GM19438 (cell line): ENCODE measurements at regions not wholly inside any gene's neighbourhood (a gene's known extent, or its start where the extent isn't known, plus 50 kb on each side); places are given as distances from the start of the nearest gene placed in this dataset.
"Not testable (repeated sequence)": the region's sequence is repeated elsewhere in the genome, so short reads cannot be mapped to it uniquely, and the experiment has no call there.

Source experiments
- ATAC-seq: cut with Tn5 transposase; IDR thresholded peaks from one replicate; pipeline ENCODE4 v1.9.1; 2021; ENCODE audit warnings: low read depth; ENCODE audit not compliant: unreplicated experiment

DNA sequence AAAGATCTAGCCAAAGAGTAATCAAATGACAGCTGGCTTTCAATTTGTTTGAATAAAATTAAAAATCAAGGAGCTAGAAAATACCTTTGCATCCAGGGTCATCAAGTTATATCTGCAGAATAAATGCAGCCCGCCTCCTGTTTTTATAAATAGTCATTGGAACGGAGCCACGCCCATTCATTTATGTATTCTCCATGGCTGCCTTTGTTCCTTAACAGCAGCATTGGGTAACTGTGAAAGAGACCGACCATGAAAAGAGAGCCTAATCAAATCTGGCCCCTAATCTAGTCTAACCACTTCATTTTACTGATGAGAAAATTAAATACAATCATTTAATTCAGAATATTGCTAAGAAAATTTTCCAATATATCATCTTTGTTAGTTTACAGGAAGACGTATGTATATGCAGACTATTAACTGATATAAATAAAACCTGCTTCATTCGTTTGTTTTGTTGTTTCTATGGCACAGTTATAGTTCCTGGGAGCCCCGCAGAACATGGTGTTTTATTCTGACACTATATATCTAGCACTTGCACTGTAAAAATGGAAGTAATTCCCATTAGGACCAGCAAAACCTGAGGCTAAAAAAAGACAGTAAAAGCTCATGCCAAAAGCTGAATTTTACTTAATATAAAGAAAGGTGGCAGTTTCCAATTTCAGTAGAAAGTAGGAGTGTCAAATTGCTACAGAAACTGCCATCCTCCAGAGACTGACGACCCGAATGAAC is 111.8 kb upstream of the PALMD start:
- no peak for ATAC-seq

DNA sequence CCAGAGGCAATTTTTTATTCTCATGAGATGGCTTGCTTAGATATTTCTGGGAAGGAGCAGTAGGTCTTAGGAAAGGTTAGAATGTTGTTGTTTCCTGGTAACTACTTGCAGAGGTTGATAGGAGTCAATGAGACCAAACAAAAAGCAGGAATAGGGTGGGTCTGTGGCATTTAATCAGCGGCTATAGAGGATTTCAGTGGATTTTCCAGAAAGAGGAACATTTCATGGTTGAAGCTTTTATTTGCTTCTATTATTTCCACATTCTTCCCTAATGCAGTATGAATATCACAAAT is 111.3 kb upstream of the PALMD start:
- no peak for ATAC-seq

DNA sequence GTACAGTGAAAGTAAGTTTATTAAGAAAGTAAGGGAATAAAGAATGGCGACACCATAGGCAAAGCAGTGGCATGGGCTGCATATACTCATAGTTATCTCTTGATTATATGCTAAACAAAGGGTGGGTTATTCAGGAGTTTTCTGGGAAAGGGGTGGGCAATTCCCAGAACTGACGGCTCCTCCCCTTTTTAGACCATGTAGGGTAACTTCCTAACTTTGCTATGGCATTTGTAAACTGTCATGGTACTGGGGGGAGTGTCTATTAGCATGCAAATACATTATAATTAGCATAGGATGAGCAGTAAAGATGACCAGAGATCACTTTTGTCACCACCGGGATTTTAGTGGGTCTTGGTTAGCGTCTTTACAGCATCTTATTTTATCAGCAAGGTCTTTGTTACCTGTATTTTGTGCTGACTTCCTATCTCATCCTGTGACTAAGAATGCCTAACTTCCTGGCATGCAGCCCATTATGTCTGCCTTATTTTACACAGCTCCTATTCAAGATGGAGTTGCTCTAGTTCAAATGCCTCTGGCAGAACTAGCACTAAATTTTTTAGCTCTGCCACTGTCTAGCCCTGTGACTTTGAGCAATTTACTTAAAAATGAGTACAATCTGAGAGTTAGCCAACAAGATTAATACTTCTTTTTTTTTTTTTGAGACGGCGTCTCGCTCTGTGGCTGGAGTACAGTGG is 110.3 kb upstream of the PALMD start:
- ATAC-seq: no peak

DNA sequence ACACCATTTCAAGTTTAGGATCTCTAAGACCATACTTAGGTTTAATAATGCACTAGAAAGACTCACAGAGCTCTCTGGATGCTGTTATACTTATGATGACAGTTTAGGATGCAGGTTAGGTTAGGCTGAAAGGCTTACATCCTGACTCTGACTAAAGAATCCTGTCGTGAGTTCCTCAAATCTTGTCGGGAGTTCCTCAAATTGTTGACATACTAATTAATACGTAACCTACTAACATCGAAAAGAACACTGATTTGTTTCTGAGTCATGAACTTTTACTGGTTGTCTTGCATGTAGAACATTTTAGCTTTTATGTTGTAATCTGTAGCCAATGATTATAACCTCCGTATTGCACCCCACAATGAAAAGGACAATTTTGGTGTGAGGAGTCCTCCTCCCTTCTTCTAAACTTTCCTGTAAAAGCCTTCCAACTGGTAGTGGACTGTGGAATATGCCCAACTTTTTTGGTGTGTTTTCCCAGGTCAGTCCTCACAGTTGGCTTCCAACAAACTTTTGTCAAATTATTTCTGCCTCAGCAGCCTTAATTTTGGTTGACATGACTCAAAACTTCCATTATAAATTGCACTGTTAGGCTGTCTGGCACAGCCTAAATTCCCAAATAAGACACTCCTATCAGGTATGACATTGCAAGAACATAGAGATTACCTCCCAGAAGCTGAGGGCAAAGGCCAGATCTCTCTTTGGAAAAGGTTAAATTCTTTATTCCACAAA is 107.9 kb upstream of the PALMD start:
- no peak for ATAC-seq

DNA sequence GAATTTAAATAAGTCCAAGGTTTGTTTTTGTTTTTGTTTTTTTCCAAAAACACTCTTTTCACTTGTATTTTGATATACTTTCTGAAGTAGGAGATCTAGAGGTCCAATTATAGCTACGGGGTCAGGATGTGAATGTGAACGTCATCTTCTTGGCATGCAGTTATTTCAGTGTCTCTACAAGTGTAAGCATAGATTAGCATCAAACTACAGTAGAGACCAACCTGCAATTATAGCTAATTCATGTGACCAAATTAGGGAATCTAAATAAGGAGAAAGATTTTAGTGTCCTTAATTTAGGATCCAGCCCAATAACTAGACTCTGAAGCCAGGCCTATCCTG is 107.3 kb upstream of the PALMD start:
- no peak for ATAC-seq

DNA sequence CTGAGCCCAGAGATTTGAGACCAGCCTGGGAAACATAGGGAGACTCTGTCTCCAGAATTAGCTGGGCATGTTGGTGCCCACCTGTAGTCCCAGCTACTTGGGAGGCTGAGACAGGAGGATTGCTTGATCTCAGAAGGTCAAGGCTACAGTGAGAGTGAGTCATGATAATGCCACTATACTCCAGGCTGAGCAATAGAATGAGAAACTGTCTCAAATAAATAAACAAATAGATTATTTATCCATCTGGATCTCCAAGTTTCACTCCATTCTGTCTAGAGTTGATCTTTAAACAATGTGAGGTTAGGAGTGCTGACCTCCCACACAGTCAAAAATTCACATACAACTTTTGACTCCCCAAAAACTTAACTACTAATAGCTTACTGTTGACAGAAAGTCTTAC is 106.8 kb upstream of the PALMD start:
- no peak for ATAC-seq

DNA sequence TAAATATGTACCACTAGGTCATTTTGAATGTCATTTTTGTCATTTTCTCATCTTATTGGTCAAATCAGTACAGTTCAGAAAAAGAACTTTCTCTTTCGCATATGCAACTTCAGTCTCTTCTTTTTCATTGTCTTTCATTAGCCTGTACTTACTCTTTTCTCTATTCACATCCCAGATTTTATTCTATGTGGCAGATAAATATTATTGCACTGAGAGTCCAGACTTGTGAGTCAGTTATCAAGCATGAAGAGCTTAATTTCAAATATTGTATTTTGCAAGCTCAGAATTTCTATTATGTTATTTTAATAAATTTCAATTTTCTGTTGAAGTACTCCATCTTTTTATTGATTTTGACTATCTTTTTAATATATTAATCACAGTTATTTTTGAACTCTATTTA is 105.2 kb upstream of the PALMD start:
- no peak for ATAC-seq

DNA sequence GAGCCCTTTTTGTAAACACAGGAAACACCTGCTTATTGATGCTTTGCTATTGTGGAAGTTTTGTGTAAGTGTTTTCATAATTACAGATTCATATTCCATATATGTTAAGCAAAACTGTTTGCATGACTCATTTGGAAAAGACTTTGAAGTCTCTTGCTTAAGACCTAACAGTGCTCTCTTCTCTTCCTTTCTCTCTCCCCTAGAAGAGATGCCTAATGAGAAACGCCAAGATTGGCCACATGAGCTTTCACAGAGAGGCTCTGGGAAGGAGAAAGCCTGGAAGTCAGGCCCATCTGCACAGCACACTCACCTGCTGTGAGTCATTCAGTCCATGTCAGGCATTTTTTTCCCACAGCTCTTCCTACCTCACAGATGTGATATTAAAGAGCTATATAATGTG is 101.6 kb upstream of the PALMD start:
- ATAC-seq: no peak

DNA sequence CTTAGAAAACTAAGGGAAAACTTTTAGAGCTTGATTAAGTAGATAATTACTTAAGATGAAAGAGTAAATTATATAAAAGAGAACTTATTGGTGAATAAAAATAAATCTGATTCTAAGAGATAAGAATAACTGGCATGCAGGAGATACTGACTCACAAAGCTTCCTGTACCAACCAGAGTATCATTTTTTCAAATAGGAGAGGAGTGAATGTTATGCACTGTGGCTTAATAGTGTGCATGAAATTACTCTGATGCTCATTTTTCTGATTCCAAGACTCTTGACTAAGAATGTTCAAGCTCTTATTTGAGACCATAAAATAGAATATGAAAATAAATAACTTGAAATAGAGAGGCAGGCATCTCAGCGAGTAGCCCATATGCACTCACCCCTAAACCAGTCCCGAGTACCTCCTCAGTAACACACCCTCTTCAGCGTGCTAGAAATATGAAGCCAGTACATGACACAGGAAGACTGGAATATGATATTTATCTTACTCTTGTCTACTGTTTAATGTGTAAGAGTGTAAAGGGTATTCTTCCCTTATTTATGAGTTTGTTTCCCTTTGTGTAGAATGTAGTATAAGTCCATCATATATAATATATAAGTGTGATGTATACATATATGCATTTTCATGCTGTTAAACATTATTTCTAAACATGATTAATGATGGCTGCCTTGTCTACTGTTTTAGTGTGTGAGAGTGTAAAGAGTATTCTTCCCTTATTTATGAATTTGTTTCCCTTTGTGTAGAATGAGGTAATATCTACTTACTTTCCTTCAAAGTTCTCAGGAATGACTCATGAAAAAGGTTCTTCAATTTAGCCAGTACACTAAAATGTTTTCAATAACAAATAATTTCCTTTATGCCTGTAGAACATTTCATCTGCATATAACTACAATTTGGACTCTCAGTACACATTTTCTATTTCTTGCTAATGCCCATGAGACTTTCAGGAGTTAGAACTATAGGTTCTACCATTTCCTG is 99.2 kb upstream of the PALMD start:
- ATAC-seq: no peak

DNA sequence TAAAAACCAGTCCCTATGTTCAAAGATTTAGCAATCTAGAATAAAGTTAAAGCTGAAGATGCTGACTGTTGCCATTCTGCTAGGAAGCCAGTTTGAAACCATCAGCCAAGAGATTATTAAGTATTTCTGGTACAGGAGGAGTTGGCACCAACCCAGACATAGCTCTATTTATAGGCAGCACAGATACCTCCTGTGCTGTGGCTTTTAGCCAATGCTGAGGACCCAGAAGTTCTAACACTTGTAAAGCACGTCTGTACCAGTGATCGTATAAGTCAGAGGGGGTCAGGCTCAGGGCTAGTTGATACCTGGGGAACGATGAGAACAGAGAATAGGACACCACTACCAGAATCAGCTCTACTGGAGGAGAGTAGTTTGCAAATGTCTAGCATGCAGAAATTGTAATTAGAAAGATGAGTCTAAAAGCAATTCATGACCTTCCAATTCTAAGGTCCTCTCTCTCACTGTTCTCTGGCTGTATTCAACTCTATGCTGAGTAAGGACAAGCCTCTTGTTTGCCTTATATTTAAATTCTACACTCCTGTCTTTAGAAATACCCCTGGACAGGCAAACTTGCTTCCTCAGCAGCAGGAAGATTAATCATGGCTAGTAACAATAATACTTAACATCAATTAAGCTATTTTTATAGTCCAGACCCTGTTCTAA is 96.8 kb upstream of the PALMD start:
- ATAC-seq: no peak

DNA sequence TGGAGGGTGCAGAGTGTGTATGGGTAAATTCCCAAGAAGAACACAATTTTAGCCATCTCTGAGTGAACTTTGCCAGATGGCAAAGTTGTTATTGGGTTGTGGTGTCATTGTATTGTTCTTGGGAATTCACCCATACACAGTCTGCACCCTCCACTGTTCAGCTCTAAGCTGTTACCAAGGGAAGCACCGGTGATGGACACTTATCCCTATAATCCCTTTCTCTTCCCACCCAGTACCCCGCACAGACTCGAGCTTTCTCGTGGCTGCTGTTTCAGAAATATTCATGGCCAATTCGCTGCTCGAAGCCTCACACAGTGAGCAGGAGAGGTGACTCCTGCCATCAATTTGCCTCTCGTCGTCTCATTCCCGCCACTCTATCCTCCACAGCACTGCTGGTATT is 95.7 kb upstream of the PALMD start:
- no peak for ATAC-seq

DNA sequence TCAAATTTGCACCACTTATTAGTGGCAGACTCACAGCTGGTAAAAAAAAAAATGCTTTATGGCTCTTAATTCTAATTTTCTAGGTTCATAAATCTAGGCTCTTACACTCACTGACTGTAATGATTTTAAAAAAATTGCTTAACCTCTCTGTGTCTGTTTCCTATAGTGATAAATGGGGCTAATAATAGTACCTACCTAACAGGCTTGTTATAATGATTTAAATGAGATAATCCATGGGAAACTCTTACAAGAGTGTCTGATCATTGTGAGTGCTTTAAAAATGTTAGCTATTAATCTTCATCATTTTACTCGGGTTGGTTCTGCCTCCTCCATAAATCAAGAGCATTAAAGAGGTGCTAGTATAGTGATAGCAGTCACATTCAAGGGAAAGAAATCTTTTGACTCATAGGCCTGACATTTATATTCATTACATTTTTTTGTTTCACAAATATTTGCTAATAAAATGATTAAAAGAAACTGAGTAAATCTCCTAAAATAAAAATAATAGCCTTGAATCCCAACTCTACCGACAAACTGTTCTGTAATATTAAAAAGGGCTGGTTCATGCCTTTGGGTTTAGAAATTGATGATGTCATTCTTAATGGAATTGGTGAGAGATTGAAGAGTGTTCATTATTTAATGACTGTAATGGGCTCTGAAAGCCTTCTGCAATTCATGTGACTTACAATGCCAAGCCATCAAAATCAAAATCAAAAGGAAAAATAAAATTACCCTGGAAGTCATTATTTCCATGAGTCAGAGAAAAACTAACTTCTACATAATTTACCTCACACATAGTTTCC is 93.9 kb upstream of the PALMD start:
- ATAC-seq: no peak

DNA sequence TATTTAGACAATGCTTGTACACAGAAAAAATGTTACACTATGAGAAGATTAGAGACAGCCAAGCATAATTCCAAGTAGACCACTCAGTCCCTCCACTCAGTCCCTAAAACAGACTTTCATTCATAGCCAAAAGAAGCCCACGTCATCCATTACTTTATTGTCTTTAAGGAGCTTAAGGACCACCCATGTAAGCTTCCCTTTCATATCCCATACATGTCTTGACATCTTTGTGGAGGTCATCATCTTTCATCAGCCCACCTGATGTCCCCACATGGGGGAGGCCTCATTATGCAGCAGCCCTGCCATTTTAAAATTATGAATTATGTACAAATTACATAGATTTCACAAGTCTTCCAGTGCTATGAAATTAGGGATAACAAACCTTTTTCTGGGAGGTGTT is 92.6 kb upstream of the PALMD start:
- no peak for ATAC-seq

DNA sequence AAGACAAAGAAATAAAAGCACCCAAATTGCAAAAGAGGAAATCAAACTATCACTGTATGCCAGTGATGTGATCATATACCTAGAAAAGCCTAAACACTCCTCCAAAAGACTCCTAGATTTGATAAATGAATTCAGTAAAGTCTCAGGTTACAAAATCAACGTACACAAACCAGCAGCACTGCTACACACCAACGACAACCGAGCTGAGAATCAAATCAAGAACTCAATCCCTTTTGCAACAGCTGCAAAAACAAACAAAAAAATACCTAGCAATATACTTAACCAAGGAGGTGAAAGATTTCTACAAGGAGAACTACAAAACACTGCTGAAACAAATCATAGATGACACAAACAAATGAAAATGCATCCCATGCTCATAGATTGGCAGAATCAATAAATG is 92.1 kb upstream of the PALMD start:
- not testable (repeated sequence) for ATAC-seq

DNA sequence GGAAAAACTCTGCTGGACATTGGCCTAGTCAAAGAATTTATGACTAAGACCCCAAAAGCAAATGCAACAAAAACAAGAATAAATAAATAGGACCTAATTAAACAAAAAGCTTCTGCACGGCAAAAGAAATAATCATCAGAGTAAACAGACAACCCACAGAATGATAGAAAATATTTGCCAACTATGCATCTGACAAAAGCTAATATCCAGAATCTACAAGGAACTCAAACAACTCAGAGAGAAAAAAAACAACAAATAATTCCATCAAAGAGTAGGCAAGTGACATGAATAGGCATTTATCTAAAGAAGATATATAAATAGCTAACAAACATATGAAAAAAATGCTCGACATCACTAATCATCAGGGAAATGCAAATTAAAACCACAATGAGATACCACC is 91.2 kb upstream of the PALMD start:
- ATAC-seq: no peak

DNA sequence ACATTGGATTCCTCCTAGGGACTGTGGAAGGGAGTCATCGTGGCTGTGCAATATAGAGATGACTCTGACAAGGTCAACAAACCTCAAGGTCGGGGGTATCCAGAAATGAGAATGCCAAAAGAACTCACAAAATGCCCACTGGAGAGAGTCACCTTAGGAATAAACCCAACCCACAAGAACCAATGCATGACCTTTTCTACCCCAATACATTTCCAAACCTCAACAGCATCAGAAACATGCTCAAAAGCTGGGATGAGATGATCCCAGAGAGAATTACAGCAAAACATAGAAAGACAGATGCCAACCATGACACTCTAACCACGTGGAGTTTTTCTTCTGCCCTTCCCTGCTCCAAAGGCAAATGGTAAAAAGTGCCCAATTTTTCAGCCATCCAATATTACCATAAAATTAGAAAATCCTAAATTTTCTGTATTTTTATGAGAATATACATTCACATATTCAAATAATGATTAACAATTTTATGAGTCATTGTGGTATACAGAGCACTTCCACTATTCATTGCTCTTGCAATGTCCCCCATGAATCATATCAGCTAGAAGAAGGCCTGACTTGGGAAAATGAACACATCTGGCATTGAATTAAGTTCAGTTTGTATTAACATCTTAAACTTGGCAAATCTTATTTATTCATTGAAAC is 88.2 kb upstream of the PALMD start:
- ATAC-seq: no peak

DNA sequence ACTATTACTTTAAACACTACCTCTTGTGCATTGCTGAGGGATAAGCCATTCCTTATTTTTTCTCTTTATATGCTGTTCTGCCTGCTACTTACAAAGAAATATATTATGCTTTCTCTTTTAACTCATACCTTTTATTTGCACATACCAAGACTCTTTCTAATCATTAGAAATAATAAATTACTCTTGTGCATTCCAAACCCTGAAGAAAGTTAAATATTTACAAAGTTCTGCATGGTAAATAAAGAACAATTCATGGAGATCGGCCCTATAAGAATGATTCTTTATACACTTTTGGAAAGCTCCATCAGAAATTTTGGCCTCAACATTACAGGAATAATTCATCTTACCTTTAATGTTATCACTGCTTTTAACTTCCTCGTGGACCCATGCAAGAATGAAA is 86.7 kb upstream of the PALMD start:
- ATAC-seq: no peak

DNA sequence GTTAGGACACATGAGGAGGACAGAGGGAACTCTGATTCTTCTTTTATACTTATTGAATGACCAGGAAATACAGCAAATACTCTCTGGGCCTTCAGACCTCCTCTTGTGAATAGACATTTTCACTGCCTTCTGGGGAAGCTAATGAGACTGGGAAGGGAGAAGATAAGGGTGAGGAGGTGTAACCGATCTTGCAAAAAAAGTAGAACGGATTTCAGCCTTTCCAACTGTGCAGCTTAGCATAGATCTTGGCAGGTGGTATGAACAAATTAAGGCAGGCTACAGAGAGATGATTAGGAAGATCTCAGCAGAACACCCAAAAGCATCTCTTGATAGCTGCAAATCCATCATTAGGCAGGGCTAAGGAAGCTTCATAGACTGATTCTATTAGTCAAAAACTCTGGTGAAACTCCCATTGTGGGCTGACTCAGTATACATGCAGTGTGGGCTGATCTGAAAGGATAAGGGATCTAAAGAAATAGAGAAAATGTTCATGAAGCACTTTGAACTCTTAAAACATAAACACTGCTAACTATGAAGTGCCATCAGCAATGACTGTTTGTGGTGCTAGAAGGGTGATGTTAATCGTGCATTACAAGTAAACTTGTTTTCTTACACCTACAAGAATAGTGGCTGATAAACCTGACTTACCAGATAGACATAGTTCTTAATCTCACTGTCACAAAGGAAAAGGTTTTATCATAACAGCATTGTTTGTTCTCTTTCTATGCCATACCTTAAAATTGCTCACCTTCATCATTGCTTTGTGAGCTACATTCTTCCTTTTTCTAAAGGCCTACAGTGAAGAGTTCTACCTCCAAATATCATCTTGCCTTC is 85.5 kb upstream of the PALMD start:
- ATAC-seq: no peak
